HG02571 (cell line): ENCODE measurements at regions not wholly inside any gene's neighbourhood (a gene's known extent, or its start where the extent isn't known, plus 50 kb on each side); places are given as distances from the start of the nearest gene placed in this dataset.
"Not testable (repeated sequence)": the region's sequence is repeated elsewhere in the genome, so short reads cannot be mapped to it uniquely, and the experiment has no call there.

ENCODE experiments used
- ATAC-seq: cut with Tn5 transposase; IDR thresholded peaks from one replicate; pipeline ENCODE4 v1.9.1; 2021; ENCODE audit warnings: mild to moderate bottlenecking, moderate library complexity; ENCODE audit not compliant: unreplicated experiment

GRCh38 chr4:131113704-131114103, 2017.8 kb downstream of the C4orf33 start:
- no peak for ATAC-seq

- ATAC-seq = no peak
Measured at GRCh38 chr4:131119661-131120060, 2023.7 kb downstream of the C4orf33 start.

GRCh38 chr4:131137196-131137595, 2011.9 kb upstream of the PCDH10 start:
- no peak for ATAC-seq

- no peak for ATAC-seq
Measured at GRCh38 chr4:131159261-131159660, 1989.8 kb upstream of the PCDH10 start.

GRCh38 chr4:131192318-131192717, 1956.8 kb upstream of the PCDH10 start:
- no peak for ATAC-seq

GRCh38 chr4:131207589-131207988, 1941.5 kb upstream of the PCDH10 start:
- ATAC-seq = no peak

- no peak for ATAC-seq
Measured at GRCh38 chr4:131248314-131248713, 1900.8 kb upstream of the PCDH10 start.

- no peak for ATAC-seq
Measured at GRCh38 chr4:131251321-131251720, 1897.8 kb upstream of the PCDH10 start.

- ATAC-seq = no peak
Measured at GRCh38 chr4:131257241-131257640, 1891.9 kb upstream of the PCDH10 start.

- no peak for ATAC-seq
Measured at GRCh38 chr4:131258361-131258760, 1890.7 kb upstream of the PCDH10 start.

GRCh38 chr4:131288441-131288840, 1860.7 kb upstream of the PCDH10 start:
- no peak for ATAC-seq

- ATAC-seq = no peak
Measured at GRCh38 chr4:131296192-131296591, 1852.9 kb upstream of the PCDH10 start.

GRCh38 chr4:131302108-131302507, 1847.0 kb upstream of the PCDH10 start:
- ATAC-seq = no peak

GRCh38 chr4:131304686-131305085, 1844.4 kb upstream of the PCDH10 start:
- no peak for ATAC-seq

- no peak for ATAC-seq
Measured at GRCh38 chr4:131309628-131310027, 1839.5 kb upstream of the PCDH10 start.

GRCh38 chr4:131316086-131316485, 1833.0 kb upstream of the PCDH10 start:
- ATAC-seq = no peak

GRCh38 chr4:131337936-131338335, 1811.2 kb upstream of the PCDH10 start:
- no peak for ATAC-seq

- ATAC-seq = no peak
Measured at GRCh38 chr4:131339137-131339536, 1810.0 kb upstream of the PCDH10 start.

GRCh38 chr4:131344761-131345160, 1804.3 kb upstream of the PCDH10 start:
- no peak for ATAC-seq

- no peak for ATAC-seq
Measured at GRCh38 chr4:131347816-131348215, 1801.3 kb upstream of the PCDH10 start.

GRCh38 chr4:131348263-131348662, 1800.8 kb upstream of the PCDH10 start:
- ATAC-seq = peak; percentile 56

- not testable (repeated sequence) for ATAC-seq
Measured at GRCh38 chr4:131352371-131352770, 1796.7 kb upstream of the PCDH10 start.

GRCh38 chr4:131366714-131367113, 1782.4 kb upstream of the PCDH10 start:
- no peak for ATAC-seq

- ATAC-seq = no peak
Measured at GRCh38 chr4:131367441-131367840, 1781.7 kb upstream of the PCDH10 start.
